Spinal cord (tissue), 9 donors: ENCODE measurements at regions not wholly inside any gene's neighbourhood (a gene's known extent, or its start where the extent isn't known, plus 50 kb on each side); places are given as distances from the start of the nearest gene placed in this dataset.
A peak's percentile ranks its signal among the peaks of the same experiment; 100 is the strongest.
"Not testable (repeated sequence)": the region's sequence is repeated elsewhere in the genome, so short reads cannot be mapped to it uniquely, and the experiment has no call there.

ENCODE experiments used
- DNase-seq, 6 donors: peaks; one replicate each; pipeline versions ENCODE4 v3.0.0 to v3.0.0-alpha.2; 2013 to 2015; ENCODE audit warnings: low spot score in 6 of 6, low read depth in 4 of 6
- H3K27ac ChIP-seq: one replicate; pipeline ENCODE4 v1.5.1; 2013; ENCODE audit warnings: low read depth, low read length, control low read depth
- H3K27me3 ChIP-seq: one replicate; pipeline ENCODE4 v1.6.1; 2013; ENCODE audit warnings: low read length; ENCODE audit not compliant: control insufficient read depth, insufficient read depth
- H3K36me3 ChIP-seq: one replicate; pipeline ENCODE4 v1.6.1; 2013; ENCODE audit warnings: low read length; ENCODE audit not compliant: control insufficient read depth, insufficient read depth
- H3K4me1 ChIP-seq: one replicate; pipeline ENCODE4 v1.6.1; 2013; ENCODE audit warnings: low read length; ENCODE audit not compliant: control insufficient read depth, insufficient read depth
- H3K4me3 ChIP-seq: one replicate; pipeline ENCODE4 v1.5.1; 2013; ENCODE audit warnings: low read depth, low read length, control low read depth
- H3K9me3 ChIP-seq: one replicate; pipeline ENCODE4 v1.6.1; 2013; ENCODE audit warnings: low read length; ENCODE audit not compliant: control insufficient read depth, insufficient read depth
- WGBS: methylation state at CpG from one replicate; pipeline ENCODE4 v1.1.5; 2013; ENCODE audit warnings: missing lambda C conversion rate; ENCODE audit not compliant: insufficient coverage; 5-methylcytosine and 5-hydroxymethylcytosine counted together
- donor health status: healthy.

- Histone ChIP-seq H3K4me1 (no peaks in the 10 kb centered on the region), H3K4me3 (no peak overlapping the region), H3K9me3 (no peaks in the 10 kb centered on the region), H3K36me3 (no peaks in the 10 kb centered on the region), H3K27ac (no peak overlapping the region), H3K27me3 (no peaks in the 10 kb centered on the region)
- WGBS: 73% methylated on average over 8 of the region's 10 CpGs
- peak in 2 of 6 donors; percentile 26 to 62 for DNase-seq
Measured at GRCh38 chr13:21917086-21918015, 246.5 kb downstream of the FGF9 start.

GRCh38 chr13:21920802-21921201 is 249.9 kb downstream of the FGF9 start:
- not testable (repeated sequence) for H3K27me3 ChIP-seq, H3K9me3 ChIP-seq, H3K27ac ChIP-seq, H3K4me3 ChIP-seq, H3K4me1 ChIP-seq, DNase-seq, H3K36me3 ChIP-seq
- 89% methylated on average over 31 of the region's 31 CpGs for WGBS

- Histone ChIP-seq H3K27me3 (no peaks in the 10 kb centered on the region), H3K4me1 (no peaks in the 10 kb centered on the region), H3K4me3 (no peak overlapping the region), H3K27ac (no peak overlapping the region), H3K9me3 (no peaks in the 10 kb centered on the region), H3K36me3 (no peaks in the 10 kb centered on the region)
- no peak for DNase-seq
- WGBS: 93% methylated on average over 6 of the region's 6 CpGs
Measured at GRCh38 chr13:21924958-21925357, 254.1 kb downstream of the FGF9 start.

- H3K4me3 ChIP-seq: no peak overlapping the region
- DNase-seq: no peak
- no peak overlapping the region for H3K27ac ChIP-seq
- no peaks in the 10 kb centered on the region for H3K4me1 ChIP-seq
- H3K36me3 ChIP-seq: no peaks in the 10 kb centered on the region
- H3K9me3 ChIP-seq: no peaks in the 10 kb centered on the region
- no peaks in the 10 kb centered on the region for H3K27me3 ChIP-seq
- 94% methylated on average over 3 of the region's 6 CpGs for WGBS
Measured at GRCh38 chr13:21925720-21926119, 254.8 kb downstream of the FGF9 start.

- Histone ChIP-seq H3K4me1 (no peaks in the 10 kb centered on the region), H3K27me3 (no peaks in the 10 kb centered on the region), H3K4me3 (no peak overlapping the region), H3K27ac (no peak overlapping the region), H3K36me3 (no peaks in the 10 kb centered on the region), H3K9me3 (no peaks in the 10 kb centered on the region)
- DNase-seq: no peak
- 81% methylated on average over 15 of the region's 15 CpGs for WGBS
Measured at GRCh38 chr13:21929400-21929799, 258.5 kb downstream of the FGF9 start.

GRCh38 chr13:21930536-21930935 is 259.7 kb downstream of the FGF9 start:
- no peaks in the 10 kb centered on the region for H3K9me3 ChIP-seq
- no peak for DNase-seq
- H3K36me3 ChIP-seq: no peaks in the 10 kb centered on the region
- 69% methylated on average over 6 of the region's 6 CpGs for WGBS
- H3K4me3 ChIP-seq: no peak overlapping the region
- no peaks in the 10 kb centered on the region for H3K27me3 ChIP-seq
- no peaks in the 10 kb centered on the region for H3K4me1 ChIP-seq
- H3K27ac ChIP-seq: no peak overlapping the region

- H3K27me3 ChIP-seq: no peaks in the 10 kb centered on the region
- H3K27ac ChIP-seq: no peak overlapping the region
- H3K9me3 ChIP-seq: no peaks in the 10 kb centered on the region
- WGBS: no CpG with 5 or more reads among the region's 2 CpGs
- H3K4me1 ChIP-seq: no peaks in the 10 kb centered on the region
- no peaks in the 10 kb centered on the region for H3K36me3 ChIP-seq
- no peak overlapping the region for H3K4me3 ChIP-seq
- DNase-seq: no peak
Measured at GRCh38 chr13:21932578-21932977, 261.7 kb downstream of the FGF9 start.

- Histone ChIP-seq H3K27ac (no peak overlapping the region), H3K27me3 (no peaks in the 10 kb centered on the region), H3K9me3 (no peaks in the 10 kb centered on the region), H3K4me3 (no peak overlapping the region), H3K4me1 (no peaks in the 10 kb centered on the region), H3K36me3 (no peaks in the 10 kb centered on the region)
- 74% methylated on average over 5 of the region's 6 CpGs for WGBS
- DNase-seq: no peak
Measured at GRCh38 chr13:21932996-21933395, 262.1 kb downstream of the FGF9 start.

- Histone ChIP-seq H3K36me3 (no peaks in the 10 kb centered on the region), H3K4me3 (no peak overlapping the region), H3K27me3 (no peaks in the 10 kb centered on the region), H3K4me1 (no peaks in the 10 kb centered on the region), H3K9me3 (no peaks in the 10 kb centered on the region), H3K27ac (no peak overlapping the region)
- peak in 1 of 6 donors; percentile 57 for DNase-seq
- 88% methylated on average over 8 of the region's 9 CpGs for WGBS
Measured at GRCh38 chr13:21934284-21934683, 263.4 kb downstream of the FGF9 start.

- WGBS: 90% methylated on average over 3 of the region's 4 CpGs
- Histone ChIP-seq H3K4me1 (no peaks in the 10 kb centered on the region), H3K27ac (no peak overlapping the region), H3K36me3 (no peaks in the 10 kb centered on the region), H3K27me3 (no peaks in the 10 kb centered on the region), H3K4me3 (no peak overlapping the region), H3K9me3 (no peaks in the 10 kb centered on the region)
- no peak for DNase-seq
Measured at GRCh38 chr13:21936674-21937073, 265.8 kb downstream of the FGF9 start.
